Liver (tissue), 3 donors: ENCODE measurements at regions not wholly inside any gene's neighbourhood (a gene's known extent, or its start where the extent isn't known, plus 50 kb on each side); places are given as distances from the start of the nearest gene placed in this dataset.

Source experiments
- CTCF ChIP-seq: fragments of 150-350 bp; IDR thresholded peaks from 2 replicates; pipeline ENCODE4 v1.5.1; 2017; ENCODE audit warnings: improper control_type of control experiment, low read depth, low read length; ENCODE audit not compliant: missing input control
- FOXA1 ChIP-seq: IDR thresholded peaks from 2 replicates; pipeline ENCODE4 v1.6.1; 2016; ENCODE audit warnings: antibody characterized with exemption
- HNF4A ChIP-seq, 2 donors: conservative IDR thresholded peaks; 2 replicates each; pipeline ENCODE4 v1.6.1; 2016; ENCODE audit warnings: antibody characterized with exemption in 2 of 2, mild to moderate bottlenecking in 2 of 2
- HNF4G ChIP-seq: IDR thresholded peaks from 2 replicates; pipeline ENCODE4 v1.6.1; 2016; ENCODE audit warnings: antibody characterized with exemption
- SP1 ChIP-seq: IDR thresholded peaks from 2 replicates; pipeline ENCODE4 v1.6.1; 2018; ENCODE audit warnings: antibody characterized with exemption, mild to moderate bottlenecking
- TAF1 ChIP-seq: conservative IDR thresholded peaks from 2 replicates; pipeline ENCODE4 v1.6.1; 2016; ENCODE audit warnings: antibody characterized with exemption, mild to moderate bottlenecking
- YY1 ChIP-seq: IDR thresholded peaks from 2 replicates; pipeline ENCODE4 v1.6.1; 2016; ENCODE audit warnings: antibody characterized with exemption, mild to moderate bottlenecking
- TF ChIP-seq, protein P1 (sequence below): IDR thresholded peaks from 2 replicates; pipeline ENCODE4 v1.6.1; 2016; ENCODE audit warnings: antibody characterized with exemption
- donor health status: healthy.
- donor health status: healthy.

DNA sequence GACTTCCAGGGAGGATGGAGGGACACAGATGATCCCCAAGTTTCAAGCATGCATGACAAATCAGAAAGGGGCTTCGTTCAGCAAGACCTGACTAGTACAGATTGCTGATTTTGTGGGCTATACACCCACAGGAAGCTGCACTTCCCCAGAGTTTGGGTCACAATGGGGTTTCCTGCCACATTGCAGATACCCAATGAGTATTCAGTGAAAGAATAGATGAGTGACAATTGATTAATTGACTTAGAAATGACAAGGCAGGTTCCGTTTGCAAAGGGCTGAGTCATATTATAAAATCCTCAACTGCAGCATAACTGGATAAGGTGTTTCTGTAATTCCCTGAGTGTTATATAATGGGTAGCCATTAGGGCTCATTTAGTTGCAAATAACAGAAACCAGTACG is 146.6 kb upstream of the TBL1X start:
- TF ChIP-seq FOXA1: no peak
- TF ChIP-seq CTCF: no peak
- no peak for TF ChIP-seq YY1
- no peak for TF ChIP-seq TAF1
- no peak for TF ChIP-seq HNF4G
- no peak for TF ChIP-seq SP1
- TF ChIP-seq, protein P1, sequence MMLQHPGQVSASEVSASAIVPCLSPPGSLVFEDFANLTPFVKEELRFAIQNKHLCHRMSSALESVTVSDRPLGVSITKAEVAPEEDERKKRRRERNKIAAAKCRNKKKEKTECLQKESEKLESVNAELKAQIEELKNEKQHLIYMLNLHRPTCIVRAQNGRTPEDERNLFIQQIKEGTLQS: no peak
- no peak for TF ChIP-seq HNF4A (conservative IDR thresholded peaks at IDR 0.05)
